Heart right ventricle (tissue), 16 donors: ENCODE measurements at regions not wholly inside any gene's neighbourhood (a gene's known extent, or its start where the extent isn't known, plus 50 kb on each side); places are given as distances from the start of the nearest gene placed in this dataset.

Experiments
- ATAC-seq, 8 donors: fragments of 200-7000 bp; cut with Tn5 transposase; one replicate each; pipeline ENCODE4 v1.9.1; 2020; ENCODE audit warnings: mild to moderate bottlenecking in 8 of 8, moderate library complexity in 8 of 8, moderate number of reproducible peaks in 1 of 8
- DNase-seq, 2 donors: peaks; one replicate each; pipeline ENCODE4 v3.0.0-alpha.2; 2020
- H3K27ac ChIP-seq, 10 donors: fragments of 200-600 bp; sonication (generic) in 2 of 10; one replicate each; pipeline versions ENCODE4 v1.5.0 to v1.8.0; 2020 to 2022; ENCODE audit warnings: mild to moderate bottlenecking in 3 of 10
- H3K27me3 ChIP-seq, 7 donors: fragments of 200-600 bp; one replicate each; pipeline ENCODE4 v1.8.0; 2021 to 2022; ENCODE audit warnings: mild to moderate bottlenecking in 2 of 7
- H3K36me3 ChIP-seq, 9 donors: fragments of 200-600 bp; sonication (generic) in 1 of 9; one replicate each; pipeline versions ENCODE4 v1.5.0 to v1.8.0; 2020 to 2022; ENCODE audit warnings: mild to moderate bottlenecking in 2 of 9
- H3K4me1 ChIP-seq, 9 donors: fragments of 200-600 bp; sonication (generic) in 1 of 9; one replicate each; pipeline versions ENCODE4 v1.5.0 to v1.8.0; 2020 to 2022; ENCODE audit warnings: mild to moderate bottlenecking in 4 of 9
- H3K4me3 ChIP-seq, 10 donors: fragments of 200-600 bp; sonication (generic) in 2 of 10; one replicate each; pipeline versions ENCODE4 v1.5.0 to v1.8.0; 2020 to 2022; ENCODE audit warnings: mild to moderate bottlenecking in 7 of 10, moderate library complexity in 2 of 10
- H3K9me3 ChIP-seq, 11 donors: fragments of 200-600 bp in 10 of 11; sonication (generic) in 2 of 11; one replicate each; pipeline versions ENCODE4 v1.5.0 to v1.8.0; 2013 to 2022; ENCODE audit warnings: mild to moderate bottlenecking in 2 of 11, control low read depth in 1 of 11, moderate library complexity in 1 of 11
- WGBS, 2 donors: extraction: QIAGEN DNeasy Blood & Tissue Kit; methylation state at CpG; one replicate each; pipeline ENCODE4 v1.1.7; 2013; ENCODE audit warnings: inconsistent platforms in 1 of 2; 5-methylcytosine and 5-hydroxymethylcytosine counted together
- intact Hi-C, 10 donors: fragments of 100-400 bp; cut with DNase I; formaldehyde crosslinking; loops; one replicate each; pipeline versions ENCODE4 v1.11.1 to v1.14.2; 2022
- TF ChIP-seq, protein P1 (sequence below), 9 donors: fragments of 200-600 bp; sonication (generic) in 2 of 9; IDR thresholded peaks; one replicate each; pipeline versions ENCODE4 v1.5.0 to v1.8.0; 2021 to 2022; ENCODE audit warnings: antibody characterized with exemption in 9 of 9, mild to moderate bottlenecking in 5 of 9, moderate library complexity in 1 of 9
- donor health status: Arrhythmogenic right ventricular cardiomyopathy.
- donor health status: ischemic (EF 13 %, LVEDD 7.1; RV severe dilation, severe dysfunction).
- donor health status: healthy with polysubstance abuse.
- donor health status: DM: no; HTN: yes; CAD: no.
- donor health status: DM: no; HTN: no; CAD: no.
- donor health status: ischemic (EF 25% LVEDD 6.9; RV normal size, moderate dysfunction).
- donor health status: ischemic (EF 25% LVEDD 5.7; RV mildly dilated, moderate dysfunction).
- donor health status: healthy.
- donor health status: DM: yes; HTN: yes; CAD: no.
- donor health status: Ischemic cardiomyopathy.
- donor health status: ischemic (EF 35%, LVEDD 5.7; RV mildly dilated, moderate dysfunction).
- donor health status: nonischemic (EF 11% LVEDD 7.7; RV severe dilation, severe dysfunction).
- donor health status: DM: yes; HTN: yes; CAD: no.
- donor health status: PGD.
- donor health status: ischemic (EF 29% LVEDD 5.4; RV normal size, mild dysfunction).
- donor health status: nonischemic (EF 23%, LVEDD 6.1; RV moderate dilation, normal function).

DNA sequence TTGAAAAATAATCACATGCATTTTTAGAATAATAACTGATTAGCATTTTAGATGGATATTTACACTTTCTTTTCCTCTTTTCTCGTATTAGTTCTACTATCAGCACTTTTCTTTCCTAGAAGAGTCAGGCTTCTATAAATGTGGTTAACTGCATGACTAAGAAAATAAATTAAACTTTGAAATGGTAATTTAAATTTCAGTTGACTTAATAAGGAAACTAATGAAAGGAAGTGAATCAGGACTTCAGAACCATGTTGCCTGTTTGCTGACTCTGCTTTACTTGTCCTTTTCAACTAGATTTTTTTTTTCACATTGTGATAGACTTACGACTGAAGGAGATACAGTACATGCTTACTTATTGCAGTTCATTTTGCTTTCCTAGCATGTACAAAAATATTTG lies 1258.2 kb upstream of the EYS start:
- H3K4me3 ChIP-seq = no peak overlapping the region
- no peaks in the 10 kb centered on the region for H3K27me3 ChIP-seq
- ATAC-seq = no peak
- no peaks in the 10 kb centered on the region for H3K36me3 ChIP-seq
- no peaks in the 10 kb centered on the region for H3K4me1 ChIP-seq
- TF ChIP-seq, protein P1, sequence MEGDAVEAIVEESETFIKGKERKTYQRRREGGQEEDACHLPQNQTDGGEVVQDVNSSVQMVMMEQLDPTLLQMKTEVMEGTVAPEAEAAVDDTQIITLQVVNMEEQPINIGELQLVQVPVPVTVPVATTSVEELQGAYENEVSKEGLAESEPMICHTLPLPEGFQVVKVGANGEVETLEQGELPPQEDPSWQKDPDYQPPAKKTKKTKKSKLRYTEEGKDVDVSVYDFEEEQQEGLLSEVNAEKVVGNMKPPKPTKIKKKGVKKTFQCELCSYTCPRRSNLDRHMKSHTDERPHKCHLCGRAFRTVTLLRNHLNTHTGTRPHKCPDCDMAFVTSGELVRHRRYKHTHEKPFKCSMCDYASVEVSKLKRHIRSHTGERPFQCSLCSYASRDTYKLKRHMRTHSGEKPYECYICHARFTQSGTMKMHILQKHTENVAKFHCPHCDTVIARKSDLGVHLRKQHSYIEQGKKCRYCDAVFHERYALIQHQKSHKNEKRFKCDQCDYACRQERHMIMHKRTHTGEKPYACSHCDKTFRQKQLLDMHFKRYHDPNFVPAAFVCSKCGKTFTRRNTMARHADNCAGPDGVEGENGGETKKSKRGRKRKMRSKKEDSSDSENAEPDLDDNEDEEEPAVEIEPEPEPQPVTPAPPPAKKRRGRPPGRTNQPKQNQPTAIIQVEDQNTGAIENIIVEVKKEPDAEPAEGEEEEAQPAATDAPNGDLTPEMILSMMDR (IDR thresholded peaks at IDR 0.05) = no peak
- no peak for DNase-seq
- H3K9me3 ChIP-seq = peaks cover 0 to 22% (median 0%) of the 10 kb centered on the region in 11 donors
- intact Hi-C loops = no loop called here
- 78 to 79% methylated on average over 2 of the region's 2 CpGs for WGBS, 2 donors
- no peak overlapping the region for H3K27ac ChIP-seq

DNA sequence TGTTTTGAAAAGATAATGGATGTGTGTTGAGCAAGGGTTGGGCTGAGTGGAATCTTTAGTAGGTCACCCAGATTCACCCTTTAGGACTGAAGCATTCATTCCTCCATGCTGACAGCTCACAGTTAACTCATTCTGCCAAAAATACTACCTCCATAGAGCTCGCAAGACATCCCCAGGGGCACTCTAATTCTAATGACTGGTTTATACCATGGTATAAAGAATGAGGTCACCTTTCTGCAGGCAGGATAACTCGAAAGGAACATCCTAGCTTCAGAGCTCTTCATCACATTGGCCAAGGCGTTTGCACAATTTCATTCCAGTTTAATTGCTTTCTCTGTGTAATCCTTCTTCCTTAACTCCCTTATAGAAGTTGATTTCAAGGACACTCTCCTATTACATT lies 1257.2 kb upstream of the EYS start:
- H3K27ac ChIP-seq = no peak overlapping the region
- 64 to 71% methylated on average over 3 of the region's 3 CpGs for WGBS, 2 donors
- TF ChIP-seq, protein P1 (IDR thresholded peaks at IDR 0.05) = no peak
- no peak overlapping the region for H3K4me3 ChIP-seq
- H3K27me3 ChIP-seq = no peaks in the 10 kb centered on the region
- H3K4me1 ChIP-seq = no peaks in the 10 kb centered on the region
- intact Hi-C loops = no loop called here
- DNase-seq (no peak), ATAC-seq (no peak)
- H3K36me3 ChIP-seq = no peaks in the 10 kb centered on the region
- peaks cover 0 to 24% (median 0%) of the 10 kb centered on the region in 11 donors for H3K9me3 ChIP-seq

DNA sequence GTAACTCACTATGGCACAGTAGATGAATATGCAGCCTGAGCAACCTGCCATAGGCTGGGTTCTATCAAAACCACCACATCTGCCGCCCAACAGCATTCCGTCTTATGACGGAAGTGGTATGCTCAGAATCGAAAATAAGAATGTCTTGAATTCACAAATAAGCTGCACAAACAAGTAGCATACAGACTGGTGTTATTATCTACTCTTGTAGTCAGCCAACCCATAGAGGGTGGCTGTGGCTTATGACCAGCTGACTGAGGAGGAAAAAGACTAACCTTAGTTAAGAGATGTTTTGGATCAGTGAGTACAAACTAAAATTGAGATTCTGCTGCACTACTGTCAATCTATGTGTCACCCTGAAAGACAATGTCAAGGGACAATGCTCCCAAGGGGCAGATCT lies 1255.1 kb upstream of the EYS start:
- WGBS, 2 donors = 87 to 92% methylated on average over 4 of the region's 4 CpGs
- DNase-seq = no peak
- intact Hi-C loops = no loop called here

DNA sequence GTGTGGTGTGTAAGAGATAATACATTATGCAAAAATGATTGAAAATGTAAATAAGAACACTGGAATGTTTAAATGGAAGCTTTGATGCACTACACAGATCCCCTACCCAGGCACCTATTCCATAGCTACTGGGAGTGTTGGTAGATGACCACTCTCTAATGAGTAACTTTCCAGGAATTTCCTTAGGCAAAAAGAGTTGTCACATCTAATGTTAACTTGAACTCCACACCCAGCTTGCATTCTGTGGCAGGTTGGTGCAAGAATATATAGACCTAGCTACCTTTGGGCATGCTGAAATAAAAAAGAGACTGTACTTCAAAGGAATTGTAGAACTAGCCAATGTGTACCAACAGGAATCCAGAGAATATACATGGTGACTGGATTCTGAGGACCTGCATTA lies 1254.2 kb upstream of the EYS start:
- H3K27ac ChIP-seq = no peak overlapping the region
- TF ChIP-seq, protein P1 (IDR thresholded peaks at IDR 0.05) = no peak
- no peaks in the 10 kb centered on the region for H3K27me3 ChIP-seq
- peaks cover 0 to 32% (median 0%) of the 10 kb centered on the region in 11 donors for H3K9me3 ChIP-seq
- no peaks in the 10 kb centered on the region for H3K4me1 ChIP-seq
- intact Hi-C loops = no loop called here
- no peak for DNase-seq
- ATAC-seq = no peak
- no peak overlapping the region for H3K4me3 ChIP-seq
- H3K36me3 ChIP-seq = no peaks in the 10 kb centered on the region

More for the DNA sequence above, 1255.1 kb upstream of the EYS start:
- Histone ChIP-seq H3K27me3 (no peaks in the 10 kb centered on the region), H3K27ac (no peak overlapping the region), H3K36me3 (no peaks in the 10 kb centered on the region), H3K4me1 (no peaks in the 10 kb centered on the region), H3K9me3 (peaks cover 0 to 32% (median 0%) of the 10 kb centered on the region in 11 donors), H3K4me3 (no peak overlapping the region)
- no peak for ATAC-seq
- TF ChIP-seq, protein P1 (IDR thresholded peaks at IDR 0.05) = no peak
